Nephron progenitor cell (in vitro differentiated cells): ENCODE measurements at regions not wholly inside any gene's neighbourhood (a gene's known extent, or its start where the extent isn't known, plus 50 kb on each side); places are given as distances from the start of the nearest gene placed in this dataset.

ENCODE experiments used
- DNase-seq: peaks from one replicate; pipeline ENCODE4 v3.0.0; 2021
- H3K27ac Mint-ChIP-seq: 2 replicates; pipeline ENCODE4 v1.8.0; 2021; ENCODE audit warnings: mild to moderate bottlenecking, moderate library complexity, mixed read lengths
- H3K27me3 Mint-ChIP-seq: 2 replicates; pipeline ENCODE4 v1.8.0; 2021; ENCODE audit warnings: mild to moderate bottlenecking, low read depth, mixed read lengths; ENCODE audit not compliant: poor library complexity
- H3K36me3 Mint-ChIP-seq: 2 replicates; pipeline ENCODE4 v1.8.0; 2021; ENCODE audit warnings: low read depth, mixed read lengths
- H3K4me1 Mint-ChIP-seq: 2 replicates; pipeline ENCODE4 v1.8.0; 2021; ENCODE audit warnings: mixed read lengths
- H3K4me3 Mint-ChIP-seq: 2 replicates; pipeline ENCODE4 v1.8.0; 2021; ENCODE audit warnings: mild to moderate bottlenecking, moderate library complexity, mixed read lengths
- H3K9me3 Mint-ChIP-seq: 2 replicates; pipeline ENCODE4 v1.8.0; 2021; ENCODE audit warnings: mild to moderate bottlenecking, moderate library complexity, mixed read lengths
- CTCF ChIP-seq: fragments of 200-600 bp; sonication (generic); IDR thresholded peaks from 2 replicates; pipeline ENCODE4 v1.5.0; 2021; ENCODE audit warnings: antibody characterized with exemption

GRCh38 chr15:58283302-58283701 is 145.1 kb downstream of the AQP9 start:
- no peak for TF ChIP-seq CTCF
- Mint-ChIP-seq H3K4me3 (no peak overlapping the region), H3K36me3 (no peaks in the 10 kb centered on the region), H3K4me1 (peaks cover 22% of the 10 kb centered on the region), H3K27me3 (peaks cover 7% of the 10 kb centered on the region), H3K27ac (no peak overlapping the region), H3K9me3 (no peaks in the 10 kb centered on the region)
- no peak for DNase-seq

- Mint-ChIP-seq H3K36me3 (no peaks in the 10 kb centered on the region), H3K9me3 (no peaks in the 10 kb centered on the region), H3K4me1 (peaks cover 15% of the 10 kb centered on the region), H3K4me3 (no peak overlapping the region), H3K27me3 (peaks cover 4% of the 10 kb centered on the region), H3K27ac (no peak overlapping the region)
- no peak for DNase-seq
- no peak for TF ChIP-seq CTCF
These were observed 146.1 kb downstream of the AQP9 start for GRCh38 chr15:58284293-58284692.

GRCh38 chr15:58285212-58285920 is 146.4 kb upstream of the LIPC start:
- H3K27ac Mint-ChIP-seq = no peak overlapping the region
- H3K9me3 Mint-ChIP-seq = no peaks in the 10 kb centered on the region
- no peaks in the 10 kb centered on the region for H3K36me3 Mint-ChIP-seq
- no peaks in the 10 kb centered on the region for H3K27me3 Mint-ChIP-seq
- no peak for DNase-seq
- H3K4me1 Mint-ChIP-seq = peaks cover 13% of the 10 kb centered on the region
- H3K4me3 Mint-ChIP-seq = no peak overlapping the region
- TF ChIP-seq CTCF = no peak

GRCh38 chr15:58285921-58286278 is 145.9 kb upstream of the LIPC start:
- DNase-seq = no peak
- no peaks in the 10 kb centered on the region for H3K9me3 Mint-ChIP-seq
- TF ChIP-seq CTCF = no peak
- no peak overlapping the region for H3K27ac Mint-ChIP-seq
- no peak overlapping the region for H3K4me3 Mint-ChIP-seq
- H3K4me1 Mint-ChIP-seq = peaks cover 13% of the 10 kb centered on the region
- H3K27me3 Mint-ChIP-seq = no peaks in the 10 kb centered on the region
- H3K36me3 Mint-ChIP-seq = no peaks in the 10 kb centered on the region

- no peaks in the 10 kb centered on the region for H3K27me3 Mint-ChIP-seq
- no peak overlapping the region for H3K27ac Mint-ChIP-seq
- DNase-seq = no peak
- H3K4me1 Mint-ChIP-seq = peaks cover 8% of the 10 kb centered on the region
- TF ChIP-seq CTCF = no peak
- no peaks in the 10 kb centered on the region for H3K9me3 Mint-ChIP-seq
- no peak overlapping the region for H3K4me3 Mint-ChIP-seq
- H3K36me3 Mint-ChIP-seq = no peaks in the 10 kb centered on the region
These were observed 145.3 kb upstream of the LIPC start for GRCh38 chr15:58286523-58286922.

- H3K4me3 Mint-ChIP-seq = no peak overlapping the region
- TF ChIP-seq CTCF = no peak
- no peak for DNase-seq
These were observed 143.9 kb upstream of the LIPC start for GRCh38 chr15:58287891-58288290.

More at GRCh38 chr15:58287891-58288290, 143.9 kb upstream of the LIPC start:
- Mint-ChIP-seq H3K9me3 (peaks cover 5% of the 10 kb centered on the region), H3K27me3 (no peaks in the 10 kb centered on the region), H3K36me3 (no peaks in the 10 kb centered on the region), H3K4me1 (no peaks in the 10 kb centered on the region), H3K27ac (no peak overlapping the region)
